NAMALWA (cell line): ENCODE measurements at regions not wholly inside any gene's neighbourhood (a gene's known extent, or its start where the extent isn't known, plus 50 kb on each side); places are given as distances from the start of the nearest gene placed in this dataset.
"Not testable (repeated sequence)": the region's sequence is repeated elsewhere in the genome, so short reads cannot be mapped to it uniquely, and the experiment has no call there.

ENCODE experiments used
- DNase-seq: peaks from one replicate; pipeline ENCODE4 v3.0.0-alpha.2; 2015; ENCODE audit warnings: low spot score

DNA sequence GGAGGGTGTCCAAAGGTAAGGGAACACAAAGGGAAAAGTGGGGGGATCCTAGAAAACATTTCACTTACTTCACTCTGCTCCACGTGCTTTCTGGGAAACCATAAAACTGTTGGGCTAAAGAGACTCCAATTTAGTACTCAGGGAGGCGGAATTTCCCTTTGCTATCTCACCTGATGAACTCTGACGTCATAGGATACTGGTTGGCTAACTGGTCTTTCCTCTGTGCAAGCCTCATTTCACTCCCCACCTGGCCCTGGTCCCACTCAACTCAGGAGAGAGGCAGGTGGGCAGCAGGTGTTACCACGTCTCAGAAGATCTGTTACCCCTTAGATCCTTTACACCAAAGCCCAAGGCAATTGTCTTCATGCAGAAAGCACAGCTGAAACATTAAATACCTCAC is 51.8 kb upstream of the PMAIP1 start:
- DNase-seq, result peak; percentile 57

DNA sequence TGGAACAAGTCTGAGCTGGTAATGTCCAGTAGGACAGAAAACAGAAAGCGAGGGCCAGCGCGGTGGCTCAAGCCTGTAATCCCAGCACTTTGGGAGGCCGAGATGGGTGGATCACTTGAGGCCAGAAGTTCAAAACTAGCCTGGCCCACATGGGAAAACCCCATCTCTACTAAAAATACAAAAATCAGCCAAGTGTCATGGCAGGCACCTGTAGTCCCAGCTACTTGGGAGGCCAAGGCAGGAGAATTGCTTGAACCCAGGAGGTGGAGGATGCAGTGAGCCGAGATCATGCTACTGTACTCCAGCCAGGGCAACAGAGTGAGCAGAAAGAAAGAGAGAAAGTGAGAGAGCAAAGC is 52.3 kb upstream of the PMAIP1 start:
- not testable (repeated sequence) for DNase-seq

DNA sequence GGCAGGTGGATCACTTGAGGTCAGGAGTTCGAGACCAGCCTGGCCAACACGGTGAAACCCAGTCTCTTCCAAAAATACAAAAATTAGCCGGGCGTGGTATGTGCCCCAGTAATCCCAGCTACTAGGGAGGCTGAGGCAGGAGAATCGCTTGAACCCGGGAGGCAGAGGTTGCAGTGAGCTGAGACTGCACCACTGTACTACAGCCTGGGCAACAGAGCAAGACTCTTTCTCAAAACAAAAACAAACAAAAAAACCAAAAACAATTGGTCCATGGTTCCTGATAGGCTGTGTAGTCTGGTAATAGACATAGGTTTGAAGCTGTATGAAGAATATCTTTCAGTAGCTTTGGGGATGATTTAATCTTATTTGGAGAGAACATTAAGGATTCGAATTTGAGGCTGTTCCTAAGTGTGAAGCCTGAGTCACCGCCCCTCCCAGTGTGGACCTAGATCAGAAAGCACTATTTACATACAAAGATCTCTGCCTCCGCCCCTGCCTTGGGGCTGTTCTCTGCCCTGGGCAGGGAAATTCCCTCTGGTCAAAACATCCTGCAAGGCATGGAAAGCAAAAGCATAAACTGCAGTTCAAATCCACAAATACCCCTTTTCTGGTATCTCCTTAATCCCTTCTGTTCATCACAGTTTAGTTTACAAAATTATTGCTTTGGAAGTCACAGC is 52.8 kb upstream of the PMAIP1 start:
- peak; percentile 39 for DNase-seq

DNA sequence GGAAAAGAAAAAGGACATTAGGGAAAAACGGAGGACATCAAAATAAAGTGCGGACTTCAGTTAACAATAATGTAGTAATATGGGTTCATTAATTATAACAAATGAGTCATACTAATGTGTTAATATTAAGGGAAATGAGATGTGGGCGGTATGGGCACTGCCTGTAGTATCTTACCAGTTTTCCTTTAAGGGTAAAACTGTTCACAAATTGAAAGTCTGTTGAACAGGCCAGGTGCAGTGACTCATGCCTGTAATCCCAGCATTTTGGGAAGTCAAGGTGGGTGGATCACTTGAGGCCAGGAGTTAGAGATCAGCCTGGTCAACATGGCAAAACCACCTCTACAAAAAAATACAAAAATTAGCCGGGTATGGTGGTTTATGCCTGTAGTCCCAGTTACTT is 56.8 kb upstream of the PMAIP1 start:
- no peak for DNase-seq

DNA sequence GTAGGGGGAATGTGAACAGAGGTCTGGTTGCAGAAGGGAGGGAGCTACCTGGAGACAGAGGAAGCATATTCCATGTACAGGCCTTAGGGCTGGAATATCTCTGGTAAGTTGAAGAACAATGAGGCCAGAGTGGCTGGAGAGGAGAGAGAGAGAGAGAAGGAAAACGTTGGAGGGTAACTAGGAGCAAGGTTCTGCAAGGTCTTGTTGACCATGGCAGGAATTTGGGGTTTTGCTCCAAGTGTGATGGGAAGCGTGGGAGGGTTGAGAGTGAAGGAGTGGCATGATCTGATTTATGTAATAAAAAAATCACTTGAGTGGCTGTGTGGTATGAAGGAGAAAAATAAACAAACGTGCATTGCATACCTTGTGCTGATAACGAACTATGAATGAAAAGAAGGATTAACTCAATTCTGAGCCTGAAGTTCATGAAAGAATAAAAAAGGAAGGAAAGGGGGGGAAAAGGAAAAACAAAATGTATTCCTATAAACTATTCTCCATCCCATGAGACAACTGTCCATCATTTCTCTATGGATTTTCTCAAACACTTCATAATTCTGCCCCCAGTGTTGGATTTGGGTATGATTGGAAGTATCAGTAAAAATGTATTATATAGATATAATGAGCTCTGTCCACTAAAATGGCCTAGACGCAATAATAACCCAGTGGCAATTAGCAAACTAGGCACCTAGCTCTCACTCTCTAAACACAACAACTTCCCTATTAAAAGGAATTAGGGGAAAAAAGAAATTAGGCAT is 59.7 kb upstream of the PMAIP1 start:
- DNase-seq, result no peak

DNA sequence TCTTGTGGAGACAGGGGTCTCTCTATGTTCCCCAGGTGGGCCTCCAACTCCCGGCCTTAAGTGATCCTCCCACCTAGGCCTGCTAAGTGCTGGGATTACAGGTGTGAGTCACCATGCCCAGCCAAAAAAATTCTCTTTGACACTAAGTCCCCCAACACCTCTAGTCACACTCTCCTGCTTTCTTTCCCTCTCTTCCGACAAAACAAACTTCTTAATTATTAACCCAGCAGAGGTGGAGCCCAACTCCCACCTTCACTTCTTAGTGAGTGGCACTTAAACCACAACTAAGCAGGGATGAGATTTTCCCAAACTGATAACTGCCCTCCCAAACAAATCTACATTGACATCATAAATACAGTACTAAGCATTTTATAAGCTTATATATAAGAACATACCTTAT is 60.5 kb upstream of the PMAIP1 start:
- no peak for DNase-seq

DNA sequence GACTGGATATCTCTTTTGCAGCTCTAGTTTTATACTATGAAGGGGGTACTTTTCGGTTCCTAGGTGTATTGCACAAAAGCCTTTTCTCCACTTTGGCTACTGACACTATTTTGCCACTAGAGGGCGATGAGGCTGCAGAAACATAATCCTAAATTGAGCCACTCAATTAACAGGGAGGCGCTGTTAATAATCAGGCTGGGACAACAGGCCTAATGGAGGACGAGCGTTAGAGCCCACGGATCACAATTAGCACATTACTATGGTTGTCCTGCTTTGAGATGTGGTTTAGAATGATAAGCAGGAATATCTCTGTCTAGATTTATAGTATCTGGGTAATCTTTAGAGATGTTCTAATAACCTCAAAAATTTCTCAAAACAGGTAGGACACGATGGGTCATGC is 62.2 kb upstream of the PMAIP1 start:
- peak; percentile 93 for DNase-seq

DNA sequence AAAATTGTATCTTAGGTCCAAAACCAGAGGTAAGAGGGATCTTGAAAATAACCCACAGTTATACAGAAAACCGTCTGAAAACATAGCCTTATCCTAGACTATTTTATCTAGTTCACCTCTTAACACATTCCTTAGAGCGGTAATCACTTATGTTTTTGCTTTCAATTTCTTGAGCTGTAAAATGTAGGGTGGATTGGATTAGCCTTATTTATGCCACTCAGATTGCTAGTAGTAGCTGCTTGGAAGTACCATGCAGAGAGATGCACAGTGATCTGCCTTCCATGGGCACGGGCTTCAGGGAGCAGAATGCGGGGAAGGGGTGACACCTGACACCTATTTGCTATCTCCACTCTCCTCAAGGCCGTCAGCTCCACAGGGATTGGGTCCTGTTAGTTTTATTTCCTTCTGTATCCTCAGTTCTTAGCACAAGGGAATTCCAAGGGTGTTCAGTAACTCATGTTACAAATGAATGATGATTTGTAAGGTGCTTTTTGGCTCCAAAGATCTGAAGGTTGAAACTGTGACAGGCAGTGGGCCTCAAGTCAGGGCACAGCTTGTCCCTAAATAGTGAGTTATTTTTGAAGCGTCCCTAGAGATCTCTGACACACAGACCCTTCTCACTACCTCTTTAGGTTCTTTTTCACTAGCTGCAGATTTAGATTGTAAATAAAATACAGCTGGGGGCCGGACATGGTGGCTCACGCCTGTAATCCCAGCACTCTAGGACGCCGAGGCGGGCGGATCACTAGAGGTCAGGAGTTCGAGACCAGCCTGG is 64.0 kb upstream of the PMAIP1 start:
- DNase-seq, result no peak

DNA sequence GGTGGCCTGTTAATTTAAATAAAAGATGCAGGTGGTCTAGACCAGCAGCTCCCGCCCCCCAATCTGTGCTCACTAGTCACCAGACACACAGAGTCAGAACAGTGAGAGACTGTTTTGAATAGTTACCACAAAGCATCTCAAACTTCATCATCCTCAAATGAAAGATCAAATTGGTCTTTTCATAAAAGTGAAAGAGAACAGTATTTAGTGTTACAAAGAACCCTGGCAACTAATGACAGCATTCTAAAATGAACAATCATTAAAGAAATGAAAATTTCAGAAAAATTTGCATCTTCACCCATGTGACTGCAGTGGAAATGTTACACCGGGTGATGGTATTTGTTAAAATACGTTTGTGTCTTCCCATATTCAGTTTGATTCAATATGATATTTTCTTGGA is 65.5 kb upstream of the PMAIP1 start:
- no peak for DNase-seq

DNA sequence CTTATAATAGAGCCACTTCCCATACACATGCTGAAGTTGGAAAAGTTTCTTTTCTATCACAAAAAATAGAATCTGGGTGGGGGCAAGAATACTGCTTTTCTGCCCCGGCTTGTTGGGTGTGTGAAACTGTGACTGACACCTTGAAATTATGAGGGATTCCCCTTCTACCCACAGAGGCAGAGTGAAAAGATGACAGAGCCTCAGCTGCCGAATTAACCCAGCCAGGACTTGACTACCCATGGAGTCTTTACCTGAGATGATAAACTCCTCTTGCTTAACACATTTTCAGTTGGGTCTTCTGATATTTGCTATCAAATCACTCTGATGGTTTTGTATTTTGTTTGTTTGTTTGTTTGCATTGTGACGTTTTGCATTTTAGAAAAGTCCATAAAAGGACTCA is 66.0 kb upstream of the PMAIP1 start:
- no peak for DNase-seq

DNA sequence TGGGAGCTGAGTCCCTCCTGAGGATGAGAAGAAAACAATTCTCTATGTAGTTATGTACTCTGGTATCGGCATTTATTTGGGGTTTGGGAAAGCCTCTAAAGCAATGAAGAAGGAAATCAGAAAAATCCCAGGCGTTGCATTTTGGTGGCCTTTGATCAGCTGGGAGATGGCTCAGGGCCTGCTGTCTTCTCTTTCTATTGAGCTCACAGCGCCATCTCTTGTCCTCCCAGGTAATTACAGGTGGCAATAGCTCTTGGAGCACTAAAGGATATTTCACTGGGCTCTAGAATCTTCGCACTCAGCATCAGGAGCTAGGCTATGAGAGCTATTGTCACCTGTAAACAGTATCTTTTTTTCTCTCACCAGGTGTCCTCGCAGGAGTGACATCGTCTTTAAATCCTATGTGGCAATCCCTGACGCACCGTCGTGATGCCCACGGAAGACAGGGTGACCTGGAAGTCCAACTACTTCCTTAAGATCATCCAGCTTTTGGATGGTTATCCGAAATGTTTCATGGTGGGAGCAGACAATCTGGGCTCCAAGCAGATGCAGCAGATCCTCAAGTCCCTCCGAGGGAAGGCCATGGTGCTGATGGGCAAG is 76.1 kb upstream of the PMAIP1 start:
- DNase-seq, result peak; percentile 80

DNA sequence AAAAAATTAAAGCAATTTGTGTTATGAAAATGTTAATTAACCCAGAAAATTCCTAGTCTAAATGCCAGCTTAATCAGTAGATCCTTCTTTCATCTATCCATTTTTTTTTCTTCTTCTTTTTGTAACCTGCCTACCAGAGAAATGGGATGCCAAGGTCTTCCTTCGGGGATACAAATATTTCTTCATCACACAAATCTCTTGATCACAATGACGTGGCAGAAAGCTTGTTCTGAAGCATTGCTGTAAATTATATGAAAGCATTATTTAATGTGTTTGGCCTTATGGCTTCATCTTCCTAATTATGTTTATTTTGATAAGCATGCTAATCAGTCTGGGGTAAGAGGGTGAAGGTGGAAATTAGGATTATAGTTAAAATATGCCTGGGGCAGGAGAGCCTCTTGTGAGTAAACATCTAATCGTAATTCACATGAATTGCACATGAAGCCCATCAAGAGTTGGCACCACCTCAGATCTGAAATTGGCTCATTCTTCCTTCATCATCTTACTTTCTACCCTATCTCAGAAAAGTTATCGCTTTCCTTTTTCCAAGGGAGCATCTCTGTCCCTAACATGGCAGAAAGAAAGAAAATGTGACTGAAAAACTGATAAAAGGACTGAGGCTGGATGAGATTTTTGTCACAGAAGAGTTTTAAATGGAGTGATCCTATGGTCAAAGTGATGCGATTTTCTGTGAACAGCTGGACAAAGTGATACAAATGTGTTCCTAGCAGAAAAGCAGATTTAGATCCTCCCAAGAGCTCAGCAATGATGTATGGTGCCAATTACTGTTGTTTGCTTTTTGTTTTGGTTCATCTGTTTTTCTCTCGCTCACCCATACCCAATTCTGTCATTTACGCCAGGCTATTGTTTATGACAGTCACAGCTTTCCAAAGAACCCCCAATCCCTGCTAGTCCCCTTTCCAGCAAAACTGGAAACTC is 76.9 kb upstream of the PMAIP1 start:
- DNase-seq, result no peak

DNA sequence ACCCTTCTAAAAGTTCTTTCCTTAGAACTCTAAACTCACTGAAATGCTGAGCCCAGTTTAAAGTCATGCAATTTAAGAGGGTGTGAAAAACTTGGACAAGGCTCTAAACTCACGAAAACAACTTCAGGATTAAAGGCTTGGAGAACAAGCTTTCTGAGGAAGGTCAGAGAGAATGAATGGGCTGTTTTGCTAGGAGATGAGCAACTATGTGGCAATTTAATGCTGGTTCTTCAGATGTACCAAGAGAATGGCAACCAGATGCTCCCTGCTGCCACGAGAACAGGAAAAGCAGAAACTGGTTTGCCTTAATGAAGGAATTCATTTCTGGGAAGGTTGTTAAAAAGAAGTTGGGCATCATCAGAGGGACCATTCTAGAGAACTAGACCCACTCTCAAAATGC is 77.8 kb upstream of the PMAIP1 start:
- DNase-seq, result no peak

DNA sequence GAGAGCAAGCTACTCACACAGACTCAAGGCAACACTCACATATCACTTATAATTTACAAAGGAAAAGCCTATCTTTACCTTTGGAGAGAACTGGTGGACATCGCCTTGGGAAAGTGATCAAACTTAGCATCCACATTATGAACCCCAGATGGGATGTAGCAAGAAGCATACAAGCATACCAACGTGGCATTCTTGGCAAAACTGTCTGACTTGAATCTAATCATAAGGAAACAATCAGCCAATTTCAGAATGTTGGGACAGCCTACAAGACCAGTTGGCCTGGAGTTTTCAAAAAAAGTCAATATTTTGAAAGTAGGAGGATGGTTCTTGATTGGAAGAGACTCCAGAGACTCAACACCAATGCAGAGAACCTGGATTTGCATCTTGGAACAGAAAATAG is 79.1 kb upstream of the PMAIP1 start:
- DNase-seq, result no peak

DNA sequence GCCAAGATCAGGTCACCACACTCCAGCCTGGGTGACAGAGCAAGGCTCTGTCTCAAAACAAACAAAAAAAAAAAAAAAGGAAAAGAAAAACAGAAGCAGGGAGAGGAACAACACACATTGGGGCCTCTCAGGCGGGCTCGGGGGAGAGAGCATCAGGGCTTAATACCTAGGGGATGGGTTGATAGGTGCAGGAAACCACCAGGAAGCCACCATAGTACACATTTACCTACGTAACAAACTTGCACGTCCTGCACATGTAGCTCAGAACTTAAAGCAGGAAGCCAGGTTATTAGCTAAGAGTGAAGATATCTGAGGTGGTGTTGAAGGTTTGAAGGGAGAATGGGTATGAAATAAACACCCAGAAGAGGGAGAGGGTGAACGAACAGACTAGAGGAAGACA is 81.0 kb upstream of the PMAIP1 start:
- DNase-seq, result no peak

DNA sequence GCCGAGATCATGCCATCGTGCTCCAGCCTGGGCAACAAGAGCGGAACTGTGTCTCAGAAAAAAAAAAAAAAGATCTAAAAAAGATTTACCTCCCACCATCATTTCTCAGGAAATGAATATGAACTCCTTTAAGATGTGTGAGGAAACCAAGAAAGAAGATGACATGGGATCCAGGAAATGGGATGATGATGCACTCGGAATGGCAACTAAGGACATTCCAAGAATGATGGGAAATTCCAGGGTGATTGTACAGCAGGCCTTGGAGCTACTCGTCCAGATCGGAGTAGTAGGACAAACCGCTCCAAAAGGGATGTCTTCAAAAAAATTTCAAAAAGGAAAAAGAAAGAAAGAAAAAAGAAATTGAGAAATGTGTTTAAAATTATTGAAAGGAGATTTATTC is 84.9 kb upstream of the PMAIP1 start:
- no peak for DNase-seq

DNA sequence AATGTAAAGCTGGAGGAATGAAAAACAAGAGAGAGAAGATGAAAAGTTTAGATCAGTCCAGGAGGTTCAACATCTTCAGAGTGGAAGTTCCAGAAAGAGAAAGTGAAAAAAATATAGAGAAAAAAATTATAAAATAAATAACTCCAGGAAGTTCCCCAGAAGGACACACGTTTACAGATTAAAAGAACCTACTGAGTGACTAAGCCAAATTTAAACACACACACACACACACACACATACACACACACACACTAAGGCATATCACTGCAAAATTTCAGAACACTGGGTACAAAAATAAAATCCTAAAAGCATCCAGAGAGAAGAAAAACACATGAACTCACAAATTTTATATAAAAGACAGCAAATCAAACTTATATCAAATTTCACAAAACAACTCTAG is 85.9 kb upstream of the PMAIP1 start:
- no peak for DNase-seq

DNA sequence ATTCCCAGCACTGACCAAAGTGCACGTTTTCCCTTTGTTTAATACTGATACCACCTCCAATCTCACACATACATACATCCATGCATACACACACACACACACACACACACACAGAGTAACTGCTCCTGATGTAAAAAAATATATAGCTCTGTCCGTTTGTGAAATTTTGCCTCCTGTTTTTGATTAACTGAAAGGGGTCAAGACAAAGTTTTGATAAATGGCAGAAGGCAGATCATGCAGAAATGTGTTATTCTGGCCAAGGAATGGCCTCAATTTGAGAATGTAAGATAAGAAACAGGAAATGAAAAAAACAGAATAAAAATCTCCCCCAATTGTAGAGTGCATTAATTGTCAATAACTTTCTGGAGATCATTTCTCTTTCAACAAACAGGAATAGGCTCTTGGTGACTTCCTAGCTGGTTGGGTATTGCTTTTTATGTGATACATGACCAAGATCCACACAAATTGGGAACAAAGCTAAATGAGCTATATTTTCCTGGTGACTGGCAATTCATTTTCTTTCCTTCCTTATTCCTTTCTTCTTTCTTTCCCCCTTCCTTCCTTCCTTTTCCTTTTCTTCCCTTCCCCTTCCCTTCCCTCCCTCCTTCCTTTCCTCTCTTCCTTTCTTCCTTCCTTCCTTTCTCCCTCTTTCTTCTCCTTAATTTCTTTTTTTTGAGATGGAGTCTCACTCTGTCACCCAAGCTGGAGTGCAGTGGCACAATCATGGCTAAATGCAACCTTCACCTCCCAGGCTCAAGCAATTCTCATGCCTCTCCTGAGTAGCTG is 88.9 kb upstream of the PMAIP1 start:
- no peak for DNase-seq

DNA sequence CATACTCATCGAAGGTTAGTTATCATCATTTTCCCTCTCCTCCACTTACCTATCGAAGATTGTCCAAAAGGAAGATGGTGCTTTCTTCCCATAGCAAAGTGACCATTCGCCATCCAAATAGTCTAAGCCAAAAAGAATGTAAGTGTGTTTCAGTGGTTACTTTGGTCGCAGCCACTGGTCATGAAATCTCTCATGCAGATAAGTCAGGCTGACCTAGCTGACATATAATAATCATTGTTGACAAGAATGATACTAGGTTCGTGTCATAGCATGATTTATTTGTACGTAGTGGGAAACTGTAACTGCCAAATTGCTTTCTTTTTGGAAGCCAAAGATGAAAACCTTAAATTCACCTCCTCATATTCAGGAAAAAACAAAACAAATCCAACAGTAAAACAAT is 89.6 kb upstream of the PMAIP1 start:
- DNase-seq, result no peak

DNA sequence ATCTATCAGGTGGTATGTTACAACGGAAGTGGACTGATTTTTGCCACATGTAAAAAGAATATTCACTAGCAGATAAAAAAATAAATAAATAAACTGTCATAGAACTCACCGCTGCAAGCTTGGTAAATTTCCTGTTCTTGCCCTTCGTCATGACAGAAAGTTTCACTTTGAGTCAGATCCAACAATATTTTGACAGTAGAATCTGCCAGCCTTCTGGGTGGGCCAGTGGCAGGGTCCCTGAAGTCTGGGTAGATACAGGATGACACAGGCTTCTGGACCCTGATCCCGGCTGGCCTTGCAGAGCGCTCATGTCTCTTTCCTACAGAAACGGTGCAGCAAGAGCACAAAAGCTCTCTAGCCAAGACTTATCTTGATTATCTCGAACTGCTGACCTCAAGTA is 97.8 kb upstream of the PMAIP1 start:
- DNase-seq, result no peak

DNA sequence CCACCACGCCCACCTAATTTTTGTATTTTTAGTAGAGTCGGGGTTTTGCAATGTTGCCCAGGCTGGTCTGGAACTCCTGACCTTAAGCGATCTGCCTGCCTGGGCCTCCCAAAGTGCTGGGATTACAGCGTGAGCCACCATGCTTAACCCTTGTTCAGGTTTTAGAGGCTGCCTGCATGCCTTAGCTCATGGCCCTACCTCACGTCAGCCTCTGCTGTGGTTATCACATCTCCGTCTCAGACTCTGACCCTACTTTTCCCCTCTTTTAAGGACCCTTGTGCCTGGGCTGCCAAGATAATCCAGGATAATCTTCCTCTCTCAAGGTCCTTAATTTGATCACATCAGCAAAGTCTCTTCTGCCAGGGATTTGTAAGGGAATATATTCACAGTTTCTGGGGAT is 98.2 kb upstream of the PMAIP1 start:
- no peak for DNase-seq
